GM12878 (cell line): ENCODE measurements at regions not wholly inside any gene's neighbourhood (a gene's known extent, or its start where the extent isn't known, plus 50 kb on each side); places are given as distances from the start of the nearest gene placed in this dataset.
A peak's percentile ranks its signal among the peaks of the same experiment; 100 is the strongest.

Source experiments
- ATAC-seq: fragments of 200-7000 bp; cut with Tn5 transposase; 3 replicates; pipeline ENCODE4 v1.9.1; 2020; ENCODE audit warnings: mild to moderate bottlenecking, moderate library complexity
- BruUV-seq: library from RNA; stranded (reverse); fragments of 400-500 nt; replicated peaks from 2 replicates; lab custom pipeline; 2021; lab: Mats Ljungman, UMichigan
- CTCF ChIA-PET: fragments of 300-600 bp; sonication (Branson Sonifier 250); formaldehyde crosslinking; extraction: SDS; loops from one replicate; lab custom pipeline; 2021; ENCODE audit warnings: inconsistent platforms; lab: Yijun Ruan, JAX
- POLR2A ChIA-PET: fragments of 350-600 bp; formaldehyde crosslinking; extraction: SDS; loops from one replicate; lab custom pipeline; 2021; ENCODE audit warnings: inconsistent platforms; lab: Charles Lee
- RAD21 ChIA-PET: fragments of 300-600 bp; sonication (Branson Sonifier 250); formaldehyde crosslinking; loops from one replicate; lab custom pipeline; 2023; ENCODE audit warnings: antibody characterized with exemption; ENCODE audit not compliant: unreplicated experiment; lab: Charles Lee
- SMC1A ChIA-PET: fragments of 300-600 bp; sonication (Branson Sonifier 250); formaldehyde crosslinking; loops from one replicate; lab custom pipeline; 2023; ENCODE audit not compliant: unreplicated experiment, uncharacterized antibody; lab: Charles Lee
- DNase-seq: peaks from one replicate; pipeline ENCODE4 v3.0.0-alpha.2; 2011; ENCODE audit warnings: low read depth, low spot score
- FAIRE-seq: peaks from 3 replicates; lab custom pipeline; 2011; peaks lifted over from hg19 to GRCh38; lab: Jason Lieb, UNC
- H2AFZ ChIP-seq: 2 replicates; pipeline ENCODE4 v1.6.0; 2011; ENCODE audit warnings: low read depth, low read length, control low read depth; ENCODE audit not compliant: control insufficient read depth
- H3K27ac ChIP-seq: 2 replicates; pipeline ENCODE4 v1.5.1; 2011; ENCODE audit warnings: control low read depth; ENCODE audit not compliant: control insufficient read depth, insufficient read depth
- H3K27me3 ChIP-seq, 2 experiments: replicated peaks in 1 of 2; 2 replicates each; pipeline versions ENCODE4 v1.6.0 to v1.6.1; 2011; ENCODE audit warnings: low read length in 1 of 2; ENCODE audit not compliant: control insufficient read depth in 2 of 2, insufficient read depth in 2 of 2
- H3K36me3 ChIP-seq, 2 experiments: 2 replicates each; pipeline ENCODE4 v1.5.1; 2011; ENCODE audit warnings: low read length in 1 of 2; ENCODE audit not compliant: control insufficient read depth in 2 of 2, insufficient read depth in 2 of 2
- H3K4me1 ChIP-seq: 2 replicates; pipeline ENCODE4 v1.6.1; 2011; ENCODE audit warnings: mild to moderate bottlenecking, low read length, moderate library complexity, mixed read lengths; ENCODE audit not compliant: control insufficient read depth, insufficient read depth
- H3K4me2 ChIP-seq: 2 replicates; pipeline ENCODE4 v1.6.0; 2011; ENCODE audit warnings: control low read depth; ENCODE audit not compliant: control insufficient read depth, insufficient read depth
- H3K4me3 ChIP-seq: fragments of 200-600 bp; sonication (generic); 2 replicates; pipeline ENCODE4 v1.5.1; 2016
- H3K79me2 ChIP-seq: 2 replicates; pipeline ENCODE4 v1.6.0; 2011; ENCODE audit warnings: low read length; ENCODE audit not compliant: control insufficient read depth, insufficient read depth
- H3K9ac ChIP-seq: 2 replicates; pipeline ENCODE4 v1.8.0; 2011; ENCODE audit warnings: low read length, control low read depth, mixed read lengths; ENCODE audit not compliant: control insufficient read depth, insufficient read depth
- H3K9me3 ChIP-seq: replicated peaks from 3 replicates; pipeline ENCODE4 v1.5.1; 2011; ENCODE audit warnings: mild to moderate bottlenecking, low read length; ENCODE audit not compliant: control insufficient read depth, insufficient read depth
- H4K20me1 ChIP-seq: 2 replicates; pipeline ENCODE4 v1.6.0; 2011; ENCODE audit not compliant: control insufficient read depth, insufficient read depth
- CBX5 ChIP-seq: sonication (generic); IDR thresholded peaks from 2 replicates; pipeline ENCODE4 v1.6.1; 2016; ENCODE audit warnings: low read depth, moderate library complexity, mild to moderate bottlenecking, inconsistent platforms
- CHD4 ChIP-seq: fragments of 200-600 bp; sonication (generic); IDR thresholded peaks from 2 replicates; pipeline ENCODE4 v1.6.1; 2016; ENCODE audit warnings: mild to moderate bottlenecking
- EP300 ChIP-seq, 2 experiments: fragments of 150-350 bp in 1 of 2; IDR thresholded peaks; 2 replicates each; pipeline ENCODE4 v1.6.1; 2011 to 2012; ENCODE audit warnings: low read depth in 2 of 2, low read length in 2 of 2, borderline replicate concordance in 1 of 2, improper control_type of control experiment in 1 of 2, inconsistent platforms in 1 of 2; ENCODE audit not compliant: control insufficient read depth in 1 of 2
- ETV6 ChIP-seq, 2 experiments: fragments of 450-650 bp in 1 of 2; IDR thresholded peaks in 1 of 2; conservative IDR thresholded peaks in 1 of 2; 2 replicates each; pipeline ENCODE4 v1.6.1; 2014; ENCODE audit warnings: antibody characterized with exemption in 1 of 2, borderline replicate concordance in 1 of 2, low read depth in 1 of 2, mild to moderate bottlenecking in 1 of 2, moderate library complexity in 1 of 2
- NR2C1 ChIP-seq: fragments of 450-650 bp; IDR thresholded peaks from 2 replicates; pipeline ENCODE4 v1.6.1; 2017; ENCODE audit warnings: antibody characterized with exemption, mild to moderate bottlenecking, moderate library complexity
- PAX8 ChIP-seq: fragments of 450-650 bp; IDR thresholded peaks from 2 replicates; pipeline ENCODE4 v1.6.1; 2017; ENCODE audit warnings: mild to moderate bottlenecking, moderate library complexity
- TARDBP ChIP-seq: IDR thresholded peaks from 2 replicates; pipeline ENCODE4 v1.6.1; 2016; ENCODE audit warnings: borderline replicate concordance
- ZNF384 ChIP-seq: IDR thresholded peaks from 2 replicates; pipeline ENCODE4 v1.6.1; 2012; ENCODE audit warnings: low read depth, mild to moderate bottlenecking, low read length, improper control_type of control experiment, borderline replicate concordance
- WGBS: methylation state at CpG from one replicate; pipeline ENCODE4 v1.1.6; 2016; ENCODE audit warnings: low lambda C conversion rate; ENCODE audit not compliant: insufficient replicate concordance, insufficient coverage; ENCODE audit errors: missing lambda C conversion rate; 5-methylcytosine and 5-hydroxymethylcytosine counted together
- in situ Hi-C: fragments of 300-500 bp; cut with MboI; formaldehyde crosslinking; loops from 9 replicates; pipeline ENCODE4 v1.14.3; 2018; ENCODE audit warnings: mixed read lengths
- intact Hi-C: fragments of 100-400 bp; cut with micrococcal nuclease; formaldehyde crosslinking; loops from one replicate; pipeline ENCODE4 v1.14.2; 2022; ENCODE audit not compliant: unreplicated experiment
- TF ChIP-seq, protein P1 (sequence below): IDR thresholded peaks from 2 replicates; pipeline ENCODE4 v1.6.1; 2011; ENCODE audit warnings: borderline replicate concordance, low read depth, mild to moderate bottlenecking, moderate library complexity, low read length; ENCODE audit not compliant: insufficient read depth, poor library complexity, severe bottlenecking

DNA sequence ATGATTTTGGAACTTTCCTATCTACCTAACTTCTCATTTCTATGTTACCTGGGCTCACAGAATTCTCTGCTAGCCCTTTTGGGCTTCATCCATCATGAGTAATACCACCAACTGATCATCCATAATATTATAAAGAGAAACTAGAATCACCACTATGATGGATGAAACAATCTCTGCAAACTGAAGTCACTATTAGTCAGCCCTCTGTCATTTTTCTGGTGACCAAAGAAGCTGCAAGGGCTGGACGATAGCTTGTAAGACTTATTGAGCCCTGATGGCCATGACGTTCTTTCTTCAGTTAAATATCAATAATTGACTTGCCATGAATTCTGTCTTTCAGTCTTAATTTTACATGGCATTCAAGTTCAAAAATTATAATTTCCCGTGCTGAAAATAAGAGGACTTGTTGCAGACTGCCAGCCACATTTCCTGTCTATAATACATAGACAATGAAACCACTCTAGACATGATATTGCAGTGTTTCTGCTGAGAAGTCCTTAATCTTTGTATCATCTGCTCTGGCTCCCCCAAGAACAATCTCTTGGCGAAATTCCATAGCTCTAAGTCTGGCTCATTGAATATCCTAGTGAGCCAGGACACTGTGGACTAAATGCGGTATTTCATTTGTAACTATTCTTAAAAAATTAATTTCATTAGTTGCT is 655.0 kb upstream of the CAMK1G start:
- ChIA-PET RAD21 (no interaction called here), POLR2A (interaction anchor here (0.7 kb wide), 1 partner anchor 257 kb away, joined by 4 read pairs; no protein-coding TSS in a partner anchor), CTCF (interaction anchor here (0.8 kb wide), 1 partner anchor 320 kb away, joined by 4 read pairs; no protein-coding TSS in a partner anchor), SMC1A (no interaction called here)
- intact Hi-C loops (no loop called here), in situ Hi-C loops (no loop called here)
- whole genome bisulfite sequencing: 38% methylated on average over 5 of the region's 5 CpGs
- no TSS peak for BruUV-seq
- DNase-seq (no peak), FAIRE-seq (no peak), ATAC-seq (no peak)
- H3K4me1 ChIP-seq: no peaks in the 10 kb centered on the region
- no peaks in the 10 kb centered on the region for H3K79me2 ChIP-seq
- no peak overlapping the region for H2AFZ ChIP-seq
- TF ChIP-seq TARDBP (no peak), CBX5 (no peak), ETV6 (conservative IDR thresholded peaks at IDR 0.05 in 1 of 2, IDR thresholded peaks at IDR 0.05 in 1 of 2; ENCODE audit: borderline replicate concordance in 1 of 2, low read depth in 1 of 2) (no peak), PAX8 (no peak), CHD4 (no peak), NR2C1 (no peak), EP300 (IDR thresholded peaks at IDR 0.05; ENCODE audit: borderline replicate concordance in 1 of 2, control insufficient read depth in 1 of 2, low read depth in 2 of 2, low read length in 2 of 2) (no peak)
- no peak overlapping the region for H3K27ac ChIP-seq
- H3K9me3 ChIP-seq: no peaks in the 10 kb centered on the region
- H3K4me3 ChIP-seq: no peak overlapping the region
- peaks cover 0 to 3% of the 10 kb centered on the region in 2 experiments; a peak in 1 of 4 replicates for H3K27me3 ChIP-seq
- no peak overlapping the region for H3K4me2 ChIP-seq
- no peaks in the 10 kb centered on the region for H3K36me3 ChIP-seq
- no peak overlapping the region for H3K9ac ChIP-seq
- no peaks in the 10 kb centered on the region for H4K20me1 ChIP-seq

DNA sequence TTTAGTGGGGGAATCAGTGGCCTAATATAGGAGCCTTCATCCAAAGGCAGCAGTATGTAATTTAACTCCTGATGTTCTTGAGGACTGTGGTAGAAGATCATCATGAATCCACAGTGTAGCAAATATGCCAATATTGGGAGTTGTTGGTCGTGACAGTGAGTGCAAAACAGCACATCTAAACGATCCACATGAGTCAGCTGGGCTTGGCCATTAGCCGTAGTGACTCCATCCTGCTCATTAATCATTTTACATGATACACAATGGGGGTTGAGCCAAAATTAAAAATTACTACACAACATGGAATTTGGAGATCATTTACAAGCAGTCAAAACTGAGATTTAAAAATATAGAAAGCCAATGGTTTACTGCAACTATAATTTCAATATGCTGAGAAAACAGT is 653.9 kb upstream of the CAMK1G start:
- no TSS peak for BruUV-seq
- TF ChIP-seq, protein P1, sequence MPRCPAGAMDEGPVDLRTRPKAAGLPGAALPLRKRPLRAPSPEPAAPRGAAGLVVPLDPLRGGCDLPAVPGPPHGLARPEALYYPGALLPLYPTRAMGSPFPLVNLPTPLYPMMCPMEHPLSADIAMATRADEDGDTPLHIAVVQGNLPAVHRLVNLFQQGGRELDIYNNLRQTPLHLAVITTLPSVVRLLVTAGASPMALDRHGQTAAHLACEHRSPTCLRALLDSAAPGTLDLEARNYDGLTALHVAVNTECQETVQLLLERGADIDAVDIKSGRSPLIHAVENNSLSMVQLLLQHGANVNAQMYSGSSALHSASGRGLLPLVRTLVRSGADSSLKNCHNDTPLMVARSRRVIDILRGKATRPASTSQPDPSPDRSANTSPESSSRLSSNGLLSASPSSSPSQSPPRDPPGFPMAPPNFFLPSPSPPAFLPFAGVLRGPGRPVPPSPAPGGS: peak; percentile 28
- no peak for TF ChIP-seq ZNF384
- DNase-seq (no peak), ATAC-seq (no peak), FAIRE-seq (no peak)
- Histone ChIP-seq H3K79me2 (no peaks in the 10 kb centered on the region), H4K20me1 (no peaks in the 10 kb centered on the region), H3K4me1 (no peaks in the 10 kb centered on the region), H3K4me2 (no peak overlapping the region), H3K9me3 (no peaks in the 10 kb centered on the region), H3K36me3 (no peaks in the 10 kb centered on the region), H3K27ac (no peak overlapping the region), H3K9ac (no peak overlapping the region), H2AFZ (no peak overlapping the region), H3K27me3 (peaks cover 0 to 3% of the 10 kb centered on the region in 2 experiments; a peak in 1 of 4 replicates), H3K4me3 (no peak overlapping the region)
- intact Hi-C loops: no loop called here
- SMC1A ChIA-PET: no interaction called here
- in situ Hi-C loops: no loop called here
- 17% methylated on average over 3 of the region's 3 CpGs for WGBS
- POLR2A ChIA-PET: no interaction called here
- RAD21 ChIA-PET: no interaction called here
- CTCF ChIA-PET: no interaction called here
